ENCODE measurements at regions not wholly inside any gene's neighbourhood (a gene's known extent, or its start where the extent isn't known, plus 50 kb on each side); places are given as distances from the start of the nearest gene placed in this dataset.
"Not testable (repeated sequence)": the region's sequence is repeated elsewhere in the genome, so short reads cannot be mapped to it uniquely, and the experiment has no call there.

- H3K27ac ChIP-seq (ENCODE audit: low read depth, low read length, severe bottlenecking): no peak overlapping the region
- no peak overlapping the region for H3K4me3 ChIP-seq (ENCODE audit: extremely low read depth, insufficient read depth, low read length, poor library complexity, severe bottlenecking)
- peaks cover 12% of the 10 kb centered on the region for H3K9me3 ChIP-seq (ENCODE audit: control insufficient read depth, low read length)
- H3K36me3 ChIP-seq (ENCODE audit: control insufficient read depth, insufficient read depth, low read length): no peaks in the 10 kb centered on the region
- peaks cover 15% of the 10 kb centered on the region for H3K4me1 ChIP-seq (ENCODE audit: control insufficient read depth, insufficient read depth, low read length, poor library complexity, severe bottlenecking)
- no CpG with 5 or more reads among the region's 1 CpG for WGBS, 2 experiments (ENCODE audit: insufficient coverage in 2 of 2)
These were observed 135.6 kb upstream of the TSC22D1 start for GRCh38 chr13:44711706-44712105.

- Histone ChIP-seq H3K9me3 (ENCODE audit: control insufficient read depth, low read length) (peaks cover 12% of the 10 kb centered on the region), H3K4me3 (ENCODE audit: extremely low read depth, insufficient read depth, low read length, poor library complexity, severe bottlenecking) (no peak overlapping the region), H3K36me3 (ENCODE audit: control insufficient read depth, insufficient read depth, low read length) (no peaks in the 10 kb centered on the region), H3K27ac (ENCODE audit: low read depth, low read length, severe bottlenecking) (peak overlapping the region; percentile 61), H3K4me1 (ENCODE audit: control insufficient read depth, insufficient read depth, low read length, poor library complexity, severe bottlenecking) (peaks cover 15% of the 10 kb centered on the region)
- WGBS, 2 experiments (ENCODE audit: insufficient coverage in 2 of 2): 100% methylated on average over 1 of the region's 2 CpGs; no CpG with 5 or more reads in 1 of the 2 experiments
These were observed 134.4 kb upstream of the TSC22D1 start for GRCh38 chr13:44710576-44710975.

GRCh38 chr13:44704811-44705210, 128.7 kb upstream of the TSC22D1 start:
- not testable (repeated sequence) for H3K4me1 ChIP-seq (ENCODE audit: control insufficient read depth, insufficient read depth, low read length, poor library complexity, severe bottlenecking); H3K4me3 ChIP-seq (ENCODE audit: extremely low read depth, insufficient read depth, low read length, poor library complexity, severe bottlenecking); H3K36me3 ChIP-seq (ENCODE audit: control insufficient read depth, insufficient read depth, low read length); H3K27ac ChIP-seq (ENCODE audit: low read depth, low read length, severe bottlenecking)
- WGBS, 2 experiments (ENCODE audit: insufficient coverage in 2 of 2): 41 to 58% methylated on average over 3 of the region's 3 CpGs
- H3K9me3 ChIP-seq (ENCODE audit: control insufficient read depth, low read length): peaks cover 12% of the 10 kb centered on the region

GRCh38 chr13:44703371-44703770, 127.2 kb upstream of the TSC22D1 start:
- Histone ChIP-seq H3K36me3 (ENCODE audit: control insufficient read depth, insufficient read depth, low read length) (no peaks in the 10 kb centered on the region), H3K9me3 (ENCODE audit: control insufficient read depth, low read length) (peaks cover 12% of the 10 kb centered on the region), H3K4me1 (ENCODE audit: control insufficient read depth, insufficient read depth, low read length, poor library complexity, severe bottlenecking) (peaks cover 6% of the 10 kb centered on the region), H3K27ac (ENCODE audit: low read depth, low read length, severe bottlenecking) (no peak overlapping the region), H3K4me3 (ENCODE audit: extremely low read depth, insufficient read depth, low read length, poor library complexity, severe bottlenecking) (no peak overlapping the region)
- 100% methylated on average over 1 of the region's 3 CpGs for WGBS, 2 experiments (ENCODE audit: insufficient coverage in 2 of 2)

- no peak overlapping the region for H3K27ac ChIP-seq (ENCODE audit: low read depth, low read length, severe bottlenecking)
- H3K9me3 ChIP-seq (ENCODE audit: control insufficient read depth, low read length): no peaks in the 10 kb centered on the region
- no peak overlapping the region for H3K4me3 ChIP-seq (ENCODE audit: extremely low read depth, insufficient read depth, low read length, poor library complexity, severe bottlenecking)
- H3K36me3 ChIP-seq (ENCODE audit: control insufficient read depth, insufficient read depth, low read length): no peaks in the 10 kb centered on the region
- WGBS, 2 experiments (ENCODE audit: insufficient coverage in 2 of 2): 80 to 93% methylated on average over 6 of the region's 7 CpGs
- H3K4me1 ChIP-seq (ENCODE audit: control insufficient read depth, insufficient read depth, low read length, poor library complexity, severe bottlenecking): no peaks in the 10 kb centered on the region
These were observed 121.9 kb upstream of the TSC22D1 start for GRCh38 chr13:44698066-44698465.

GRCh38 chr13:44697058-44697457, 120.9 kb upstream of the TSC22D1 start:
- Histone ChIP-seq H3K36me3 (ENCODE audit: control insufficient read depth, insufficient read depth, low read length) (no peaks in the 10 kb centered on the region), H3K27ac (ENCODE audit: low read depth, low read length, severe bottlenecking) (no peak overlapping the region), H3K4me3 (ENCODE audit: extremely low read depth, insufficient read depth, low read length, poor library complexity, severe bottlenecking) (no peak overlapping the region), H3K4me1 (ENCODE audit: control insufficient read depth, insufficient read depth, low read length, poor library complexity, severe bottlenecking) (no peaks in the 10 kb centered on the region), H3K9me3 (ENCODE audit: control insufficient read depth, low read length) (no peaks in the 10 kb centered on the region)
- 100% methylated on average over 1 of the region's 1 CpG; no CpG with 5 or more reads in 1 of the 2 experiments for WGBS, 2 experiments (ENCODE audit: insufficient coverage in 2 of 2)

DNA sequence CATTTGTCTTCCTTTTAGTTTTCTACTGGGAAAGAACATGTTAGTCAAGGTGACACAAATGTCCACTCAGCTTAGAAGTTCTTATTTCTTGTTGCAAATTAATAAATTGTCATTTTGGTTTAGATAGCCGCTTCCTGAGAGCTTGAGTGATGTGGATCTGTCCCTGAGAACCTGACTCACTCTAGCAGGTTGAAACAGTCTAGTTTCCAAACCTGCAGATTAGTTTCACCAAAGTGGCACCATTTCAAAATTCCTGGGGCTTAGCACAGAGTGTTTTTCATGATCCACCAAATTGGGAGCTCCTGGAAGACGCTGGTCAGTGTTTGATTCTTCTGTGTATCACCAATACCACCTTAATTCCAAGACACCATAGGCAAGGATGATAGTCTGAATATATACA, 119.4 kb upstream of the TSC22D1 start:
- Histone ChIP-seq H3K9me3 (ENCODE audit: control insufficient read depth, low read length) (no peaks in the 10 kb centered on the region), H3K4me1 (ENCODE audit: control insufficient read depth, insufficient read depth, low read length, poor library complexity, severe bottlenecking) (no peaks in the 10 kb centered on the region), H3K4me3 (ENCODE audit: extremely low read depth, insufficient read depth, low read length, poor library complexity, severe bottlenecking) (no peak overlapping the region), H3K27ac (ENCODE audit: low read depth, low read length, severe bottlenecking) (no peak overlapping the region), H3K36me3 (ENCODE audit: control insufficient read depth, insufficient read depth, low read length) (no peaks in the 10 kb centered on the region)
- WGBS, 2 experiments (ENCODE audit: insufficient coverage in 2 of 2): 100% methylated on average over 2 of the region's 2 CpGs; no CpG with 5 or more reads in 1 of the 2 experiments

GRCh38 chr13:44694842-44695241, 118.7 kb upstream of the TSC22D1 start:
- no peak overlapping the region for H3K4me3 ChIP-seq (ENCODE audit: extremely low read depth, insufficient read depth, low read length, poor library complexity, severe bottlenecking)
- no peaks in the 10 kb centered on the region for H3K36me3 ChIP-seq (ENCODE audit: control insufficient read depth, insufficient read depth, low read length)
- no peaks in the 10 kb centered on the region for H3K4me1 ChIP-seq (ENCODE audit: control insufficient read depth, insufficient read depth, low read length, poor library complexity, severe bottlenecking)
- 87 to 95% methylated on average over 5 to 6 of the region's 6 CpGs for WGBS, 2 experiments (ENCODE audit: insufficient coverage in 2 of 2)
- H3K27ac ChIP-seq (ENCODE audit: low read depth, low read length, severe bottlenecking): no peak overlapping the region
- H3K9me3 ChIP-seq (ENCODE audit: control insufficient read depth, low read length): no peaks in the 10 kb centered on the region

- Histone ChIP-seq H3K4me1 (ENCODE audit: control insufficient read depth, insufficient read depth, low read length, poor library complexity, severe bottlenecking) (no peaks in the 10 kb centered on the region), H3K27ac (ENCODE audit: low read depth, low read length, severe bottlenecking) (no peak overlapping the region), H3K9me3 (ENCODE audit: control insufficient read depth, low read length) (no peaks in the 10 kb centered on the region), H3K36me3 (ENCODE audit: control insufficient read depth, insufficient read depth, low read length) (no peaks in the 10 kb centered on the region), H3K4me3 (ENCODE audit: extremely low read depth, insufficient read depth, low read length, poor library complexity, severe bottlenecking) (no peak overlapping the region)
These were observed 118.2 kb upstream of the TSC22D1 start for GRCh38 chr13:44694291-44694690.

- WGBS, 2 experiments (ENCODE audit: insufficient coverage in 2 of 2): 91 to 100% methylated on average over 4 to 6 of the region's 6 CpGs
- Histone ChIP-seq H3K9me3 (ENCODE audit: control insufficient read depth, low read length) (no peaks in the 10 kb centered on the region), H3K36me3 (ENCODE audit: control insufficient read depth, insufficient read depth, low read length) (no peaks in the 10 kb centered on the region), H3K4me1 (ENCODE audit: control insufficient read depth, insufficient read depth, low read length, poor library complexity, severe bottlenecking) (no peaks in the 10 kb centered on the region), H3K4me3 (ENCODE audit: extremely low read depth, insufficient read depth, low read length, poor library complexity, severe bottlenecking) (no peak overlapping the region), H3K27ac (ENCODE audit: low read depth, low read length, severe bottlenecking) (no peak overlapping the region)
These were observed 117.1 kb upstream of the TSC22D1 start for GRCh38 chr13:44693156-44693764.

DNA sequence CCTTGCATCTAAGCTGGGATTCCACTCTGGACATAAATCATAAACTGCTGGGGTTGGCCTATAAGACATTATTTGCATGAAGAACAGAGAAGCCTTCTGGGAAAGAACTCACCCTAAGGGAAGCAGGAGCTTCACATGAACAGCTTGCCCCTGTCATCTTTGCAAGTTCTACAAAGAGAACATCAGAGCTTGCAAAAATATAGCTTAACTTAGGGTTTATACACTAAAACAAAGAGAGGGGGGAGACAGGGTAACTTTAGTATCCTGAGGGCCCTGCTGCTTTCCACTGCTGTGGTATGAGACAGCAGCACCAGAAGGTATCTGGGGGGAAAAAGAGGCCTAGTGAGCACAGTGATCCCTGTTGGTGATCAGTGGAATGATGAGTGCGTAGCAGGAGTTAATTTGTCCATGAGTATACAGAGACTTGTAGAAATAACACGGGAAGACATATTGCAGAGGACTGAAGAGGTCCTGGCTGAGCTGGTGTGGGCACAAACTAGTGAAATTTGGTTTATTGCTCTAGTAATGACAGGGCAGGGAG, 116.1 kb upstream of the TSC22D1 start:
- WGBS, 2 experiments (ENCODE audit: insufficient coverage in 2 of 2): 93 to 98% methylated on average over 2 of the region's 2 CpGs
- Histone ChIP-seq H3K9me3 (ENCODE audit: control insufficient read depth, low read length) (no peaks in the 10 kb centered on the region), H3K36me3 (ENCODE audit: control insufficient read depth, insufficient read depth, low read length) (no peaks in the 10 kb centered on the region), H3K4me3 (ENCODE audit: extremely low read depth, insufficient read depth, low read length, poor library complexity, severe bottlenecking) (no peak overlapping the region), H3K4me1 (ENCODE audit: control insufficient read depth, insufficient read depth, low read length, poor library complexity, severe bottlenecking) (no peaks in the 10 kb centered on the region), H3K27ac (ENCODE audit: low read depth, low read length, severe bottlenecking) (no peak overlapping the region)

Data from mesodermal cell (in vitro differentiated cells).